ENCODE measurements at regions not wholly inside any gene's neighbourhood (a gene's known extent, or its start where the extent isn't known, plus 50 kb on each side); places are given as distances from the start of the nearest gene placed in this dataset.

GRCh38 chr2:7929281-7929680, 752.6 kb upstream of the ID2 start:
- TF ChIP-seq CTCF (conservative IDR thresholded peaks at IDR 0.05; ENCODE audit: control insufficient read depth, insufficient read depth, low read depth, low read length) = no peak
- DNase-seq (ENCODE audit: low read depth) = no peak
- H3K4me3 ChIP-seq (ENCODE audit: control insufficient read depth, low read depth, low read length) = no peak overlapping the region

GRCh38 chr2:7930800-7931635, 750.8 kb upstream of the ID2 start:
- TF ChIP-seq CTCF (conservative IDR thresholded peaks at IDR 0.05; ENCODE audit: control insufficient read depth, insufficient read depth, low read depth, low read length) = no peak
- H3K4me3 ChIP-seq (ENCODE audit: control insufficient read depth, low read depth, low read length) = no peak overlapping the region
- DNase-seq (ENCODE audit: low read depth) = peak; percentile 38

GRCh38 chr2:7931808-7932207, 750.0 kb upstream of the ID2 start:
- no peak for DNase-seq (ENCODE audit: low read depth)
- TF ChIP-seq CTCF (conservative IDR thresholded peaks at IDR 0.05; ENCODE audit: control insufficient read depth, insufficient read depth, low read depth, low read length) = no peak
- H3K4me3 ChIP-seq (ENCODE audit: control insufficient read depth, low read depth, low read length) = no peak overlapping the region

- no peak overlapping the region for H3K4me3 ChIP-seq (ENCODE audit: control insufficient read depth, low read depth, low read length)
- TF ChIP-seq CTCF (conservative IDR thresholded peaks at IDR 0.05; ENCODE audit: control insufficient read depth, insufficient read depth, low read depth, low read length) = no peak
- no peak for DNase-seq (ENCODE audit: low read depth)
Observed at GRCh38 chr2:7933672-7934071, 748.2 kb upstream of the ID2 start.

GRCh38 chr2:7934476-7934875, 747.4 kb upstream of the ID2 start:
- no peak for TF ChIP-seq CTCF (conservative IDR thresholded peaks at IDR 0.05; ENCODE audit: control insufficient read depth, insufficient read depth, low read depth, low read length)
- DNase-seq (ENCODE audit: low read depth) = no peak
- no peak overlapping the region for H3K4me3 ChIP-seq (ENCODE audit: control insufficient read depth, low read depth, low read length)

- H3K4me3 ChIP-seq (ENCODE audit: control insufficient read depth, low read depth, low read length) = no peak overlapping the region
- no peak for TF ChIP-seq CTCF (conservative IDR thresholded peaks at IDR 0.05; ENCODE audit: control insufficient read depth, insufficient read depth, low read depth, low read length)
- no peak for DNase-seq (ENCODE audit: low read depth)
Observed at GRCh38 chr2:7937082-7937481, 744.8 kb upstream of the ID2 start.

All from fibroblast of mammary gland (primary cell).